HG03457 (cell line): ENCODE measurements at regions not wholly inside any gene's neighbourhood (a gene's known extent, or its start where the extent isn't known, plus 50 kb on each side); places are given as distances from the start of the nearest gene placed in this dataset.
"Not testable (repeated sequence)": the region's sequence is repeated elsewhere in the genome, so short reads cannot be mapped to it uniquely, and the experiment has no call there.

Experiments used
- ATAC-seq: cut with Tn5 transposase; IDR thresholded peaks from one replicate; pipeline ENCODE4 v1.9.1; 2021; ENCODE audit warnings: moderate number of reproducible peaks; ENCODE audit not compliant: unreplicated experiment

- ATAC-seq = no peak
Observed at GRCh38 chr5:174504266-174504726, 220.1 kb upstream of the MSX2 start.

- no peak for ATAC-seq
Observed at GRCh38 chr5:174505621-174506020, 218.8 kb upstream of the MSX2 start.

GRCh38 chr5:174510782-174511453, 213.5 kb upstream of the MSX2 start:
- not testable (repeated sequence) for ATAC-seq

GRCh38 chr5:174511714-174512253, 212.6 kb upstream of the MSX2 start:
- no peak for ATAC-seq

- no peak for ATAC-seq
Observed at GRCh38 chr5:174514325-174514724, 210.1 kb upstream of the MSX2 start.

GRCh38 chr5:174514983-174515394, 209.4 kb upstream of the MSX2 start:
- ATAC-seq = no peak

- ATAC-seq = no peak
Observed at GRCh38 chr5:174516741-174517140, 207.6 kb upstream of the MSX2 start.

GRCh38 chr5:174518512-174518911, 205.9 kb upstream of the MSX2 start:
- ATAC-seq = no peak

- ATAC-seq = no peak
Observed at GRCh38 chr5:174520420-174521396, 203.7 kb upstream of the MSX2 start.

GRCh38 chr5:174521449-174521848, 202.9 kb upstream of the MSX2 start:
- no peak for ATAC-seq

- ATAC-seq = no peak
Observed at GRCh38 chr5:174522480-174523260, 201.7 kb upstream of the MSX2 start.

- ATAC-seq = no peak
Observed at GRCh38 chr5:174523311-174524071, 200.9 kb upstream of the MSX2 start.

GRCh38 chr5:174524351-174524750, 200.0 kb upstream of the MSX2 start:
- ATAC-seq = no peak

- ATAC-seq = no peak
Observed at GRCh38 chr5:174526177-174526576, 198.2 kb upstream of the MSX2 start.

- ATAC-seq = no peak
Observed at GRCh38 chr5:174527916-174528540, 196.4 kb upstream of the MSX2 start.

GRCh38 chr5:174528821-174529544, 195.4 kb upstream of the MSX2 start:
- ATAC-seq = no peak

GRCh38 chr5:174529925-174530681, 194.3 kb upstream of the MSX2 start:
- ATAC-seq = no peak

- ATAC-seq = no peak
Observed at GRCh38 chr5:174531782-174532191, 192.6 kb upstream of the MSX2 start.
